ENCODE measurements at regions not wholly inside any gene's neighbourhood (a gene's known extent, or its start where the extent isn't known, plus 50 kb on each side); places are given as distances from the start of the nearest gene placed in this dataset.
"Not testable (repeated sequence)": the region's sequence is repeated elsewhere in the genome, so short reads cannot be mapped to it uniquely, and the experiment has no call there.

GRCh38 chr3:162684260-162684659 is 1187.7 kb downstream of the OTOL1 start:
- no peak for DNase-seq

GRCh38 chr3:162699291-162699690 is 1202.7 kb downstream of the OTOL1 start:
- no peak for DNase-seq

- no peak for DNase-seq
These were observed 1204.6 kb downstream of the OTOL1 start for GRCh38 chr3:162701211-162701610.

GRCh38 chr3:162702768-162703385 is 1206.3 kb downstream of the OTOL1 start:
- DNase-seq = no peak

GRCh38 chr3:162704238-162704637 is 1207.6 kb downstream of the OTOL1 start:
- no peak for DNase-seq

- DNase-seq = no peak
These were observed 1208.3 kb downstream of the OTOL1 start for GRCh38 chr3:162704799-162705385.

GRCh38 chr3:162708394-162708793 is 1211.8 kb downstream of the OTOL1 start:
- not testable (repeated sequence) for DNase-seq

GRCh38 chr3:162708942-162709706 is 1212.5 kb downstream of the OTOL1 start:
- not testable (repeated sequence) for DNase-seq

- no peak for DNase-seq
These were observed 1213.9 kb downstream of the OTOL1 start for GRCh38 chr3:162710332-162711112.

GRCh38 chr3:162717074-162717473 is 1220.5 kb downstream of the OTOL1 start:
- DNase-seq = not testable (repeated sequence)

GRCh38 chr3:162718697-162719096 is 1222.1 kb downstream of the OTOL1 start:
- no peak for DNase-seq

- DNase-seq = no peak
These were observed 1223.2 kb downstream of the OTOL1 start for GRCh38 chr3:162719684-162720341.

GRCh38 chr3:162721736-162722135 is 1225.1 kb downstream of the OTOL1 start:
- no peak for DNase-seq

GRCh38 chr3:162722337-162722736 is 1225.7 kb downstream of the OTOL1 start:
- no peak for DNase-seq

GRCh38 chr3:162722796-162723195 is 1226.2 kb downstream of the OTOL1 start:
- not testable (repeated sequence) for DNase-seq

GRCh38 chr3:162729686-162730085 is 1233.1 kb downstream of the OTOL1 start:
- no peak for DNase-seq

GRCh38 chr3:162731961-162732360 is 1235.4 kb downstream of the OTOL1 start:
- not testable (repeated sequence) for DNase-seq

- DNase-seq = no peak
These were observed 1242.2 kb downstream of the OTOL1 start for GRCh38 chr3:162738784-162739183.

GRCh38 chr3:162740941-162741596 is 1244.5 kb downstream of the OTOL1 start:
- no peak for DNase-seq

GRCh38 chr3:162742159-162742717 is 1245.6 kb downstream of the OTOL1 start:
- no peak for DNase-seq

GRCh38 chr3:162743091-162743490 is 1246.5 kb downstream of the OTOL1 start:
- no peak for DNase-seq

- no peak for DNase-seq
These were observed 1264.2 kb downstream of the OTOL1 start for GRCh38 chr3:162760789-162761188.

Measured in NCI-H2171 (cell line).